ENCODE measurements at regions not wholly inside any gene's neighbourhood (a gene's known extent, or its start where the extent isn't known, plus 50 kb on each side); places are given as distances from the start of the nearest gene placed in this dataset.

GRCh38 chr18:42649331-42650035 lies 466.0 kb downstream of the RIT2 start:
- DNase-seq: no peak

DNA sequence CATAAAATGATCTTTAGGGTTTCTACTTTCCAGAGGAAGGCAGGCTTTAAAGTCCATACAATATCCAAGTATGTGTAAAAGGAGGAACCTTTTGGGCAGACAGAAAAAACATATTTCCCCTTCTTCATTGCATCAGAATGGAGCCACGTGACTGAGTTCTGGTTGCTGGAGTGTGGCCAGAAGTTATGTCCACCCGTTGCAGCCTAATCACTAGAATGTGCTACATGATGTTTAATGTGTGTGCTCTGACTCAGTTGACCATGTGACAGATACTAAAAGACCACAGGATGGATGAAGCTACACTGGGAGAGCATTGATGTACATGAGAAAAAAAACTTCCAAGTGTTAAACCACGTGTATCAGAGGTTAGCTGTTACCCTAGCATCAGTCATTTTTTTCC lies 460.9 kb downstream of the RIT2 start:
- DNase-seq: no peak

DNA sequence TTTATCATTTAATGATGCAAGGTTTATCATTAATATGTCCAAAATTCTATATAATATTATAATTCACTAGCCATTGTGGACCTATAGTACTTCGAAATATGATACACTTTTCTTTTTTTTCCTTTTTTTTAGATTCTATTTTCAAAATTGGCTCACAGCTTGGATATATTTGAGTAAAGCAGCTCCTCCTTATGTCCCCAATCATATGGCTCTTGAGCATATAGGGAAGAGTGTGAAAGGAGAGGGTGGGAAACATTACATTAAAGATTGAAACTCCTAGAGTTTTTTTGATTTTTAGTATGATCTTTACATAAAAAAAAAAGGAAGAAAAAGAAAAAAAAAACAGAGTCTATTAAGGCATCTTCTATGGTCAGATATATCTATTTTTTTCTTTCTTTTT lies 457.9 kb downstream of the RIT2 start:
- no peak for DNase-seq

GRCh38 chr18:42658171-42658570 lies 457.3 kb downstream of the RIT2 start:
- DNase-seq: no peak

GRCh38 chr18:42659187-42659586 lies 456.3 kb downstream of the RIT2 start:
- DNase-seq: no peak

- DNase-seq: no peak
Measured at GRCh38 chr18:42670860-42671259, 444.6 kb downstream of the RIT2 start.

- no peak for DNase-seq
Measured at GRCh38 chr18:42675810-42676209, 439.7 kb downstream of the RIT2 start.

- DNase-seq: no peak
Measured at GRCh38 chr18:42683094-42683493, 432.4 kb downstream of the RIT2 start.

GRCh38 chr18:42689310-42689709 lies 426.2 kb downstream of the RIT2 start:
- DNase-seq: no peak
